HG02943 (cell line): ENCODE measurements at regions not wholly inside any gene's neighbourhood (a gene's known extent, or its start where the extent isn't known, plus 50 kb on each side); places are given as distances from the start of the nearest gene placed in this dataset.

ENCODE experiments used
- ATAC-seq: cut with Tn5 transposase; IDR thresholded peaks from one replicate; pipeline ENCODE4 v1.9.1; 2021; ENCODE audit warnings: mild to moderate bottlenecking, low read depth, moderate library complexity; ENCODE audit not compliant: unreplicated experiment

DNA sequence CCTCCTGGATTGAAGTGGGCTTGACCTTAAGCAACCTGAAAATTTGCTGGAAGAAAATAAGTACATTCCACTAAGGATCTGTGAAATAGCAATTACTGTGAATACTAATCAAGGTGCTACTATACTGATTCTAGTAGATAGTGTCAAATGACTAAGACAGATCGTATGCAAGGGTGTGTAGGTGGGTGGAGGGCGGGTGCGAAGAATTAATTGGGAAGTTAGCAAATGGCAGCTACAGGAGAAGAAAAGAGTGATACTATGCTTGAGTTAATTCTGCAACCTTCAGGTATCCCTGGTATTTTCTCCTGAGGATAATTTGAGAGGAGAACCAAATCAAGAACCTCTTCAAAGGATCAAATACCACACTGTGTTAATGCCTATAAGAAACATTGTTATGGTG, 501.9 kb downstream of the INHBA start:
- no peak for ATAC-seq

GRCh38 chr7:41199136-41199535, 503.8 kb downstream of the INHBA start:
- ATAC-seq = no peak

GRCh38 chr7:41198502-41198901, 504.4 kb downstream of the INHBA start:
- ATAC-seq = no peak

- no peak for ATAC-seq
Observed at GRCh38 chr7:41197769-41198168, 505.1 kb downstream of the INHBA start.

DNA sequence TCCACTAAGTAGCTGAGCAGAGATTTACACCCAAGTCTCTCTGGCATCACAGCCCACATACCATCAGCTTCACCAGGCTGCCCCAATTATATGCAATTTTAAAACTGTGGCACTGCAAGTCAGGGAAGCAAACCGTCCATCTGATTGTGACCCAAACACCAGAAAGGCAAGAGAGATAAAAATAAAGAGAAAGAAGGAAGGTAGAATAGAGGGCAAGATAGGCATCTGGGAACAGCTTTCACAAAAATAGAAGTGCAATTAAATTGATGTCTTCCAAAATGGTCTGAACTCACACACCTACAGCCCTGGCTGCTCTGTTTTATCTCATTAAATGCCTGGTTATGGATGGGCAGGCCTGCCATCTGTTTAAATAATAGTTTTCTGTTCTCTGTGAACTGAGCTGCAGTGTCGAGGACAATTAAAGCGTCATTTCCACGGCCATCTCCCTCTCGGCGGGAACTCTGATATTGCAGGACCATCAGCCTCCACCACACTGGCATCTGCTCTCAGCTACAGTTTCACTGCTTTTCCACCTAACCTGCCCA, 509.1 kb downstream of the INHBA start:
- no peak for ATAC-seq

DNA sequence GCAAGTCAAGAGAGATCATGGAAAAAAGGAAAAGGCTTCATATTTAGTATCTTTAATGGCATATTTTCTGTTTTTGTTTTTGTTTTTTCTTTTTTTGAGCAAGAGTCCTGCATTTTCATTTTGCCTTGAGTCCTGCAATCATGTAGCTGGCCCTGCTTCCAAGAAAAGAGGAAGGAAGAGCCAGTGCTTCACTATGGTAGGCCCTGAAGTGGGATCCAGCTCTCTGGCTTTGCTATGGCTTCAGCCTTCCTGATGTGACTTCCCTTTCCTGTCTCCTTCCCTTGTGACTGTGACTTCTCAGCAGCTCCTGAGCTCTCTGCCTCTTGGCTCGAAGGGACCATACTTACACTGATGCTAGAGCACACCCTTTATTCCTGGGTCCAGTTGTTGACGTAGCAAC, 512.3 kb downstream of the INHBA start:
- no peak for ATAC-seq

- ATAC-seq = no peak
Observed at GRCh38 chr7:41189866-41190265, 513.0 kb downstream of the INHBA start.

DNA sequence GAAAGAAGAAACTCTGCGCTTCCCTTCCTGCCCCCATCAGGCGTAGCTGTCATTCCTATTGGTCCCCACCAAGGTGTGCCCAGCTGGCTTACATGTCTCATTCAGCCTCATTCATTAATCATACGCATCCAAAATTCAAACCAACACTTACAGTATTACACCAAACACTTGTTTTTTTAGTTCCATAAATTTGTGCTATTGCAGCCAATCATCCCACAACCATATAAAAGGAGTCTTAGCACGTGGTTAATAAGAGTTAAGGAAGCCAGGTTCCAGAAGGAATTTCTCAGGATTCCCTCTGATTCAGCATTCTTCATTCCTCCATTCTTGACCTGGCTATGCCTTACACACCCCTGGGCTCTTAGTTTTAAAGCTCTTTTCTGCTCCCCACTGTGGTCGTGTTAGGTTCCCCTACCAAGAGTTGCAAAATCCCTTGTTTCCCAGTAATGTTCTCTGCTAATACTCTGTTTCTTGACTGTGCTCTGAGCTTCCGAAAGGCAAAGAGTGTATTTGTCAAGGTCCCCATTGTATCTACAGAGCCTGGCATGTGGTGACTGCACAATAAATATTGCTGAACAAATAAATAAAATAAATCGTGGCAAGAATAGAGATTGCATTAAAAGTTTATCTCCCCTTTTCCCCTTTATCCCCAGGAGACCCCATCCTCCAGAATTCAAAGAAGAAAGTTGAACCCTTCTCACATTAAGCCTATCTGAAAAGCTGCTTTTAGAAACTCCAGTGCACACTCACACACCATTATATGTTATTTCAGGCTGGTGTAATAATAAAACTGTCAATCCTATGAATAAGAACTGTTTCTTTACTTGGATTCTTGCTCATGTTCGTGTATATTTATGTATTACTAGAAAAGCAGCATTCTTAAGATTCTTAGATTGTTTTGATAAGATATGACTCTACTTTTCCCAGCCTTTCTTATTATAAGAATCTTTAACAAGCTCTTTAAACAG, 514.4 kb downstream of the INHBA start:
- ATAC-seq = no peak

GRCh38 chr7:41187322-41187721, 515.6 kb downstream of the INHBA start:
- ATAC-seq = no peak

DNA sequence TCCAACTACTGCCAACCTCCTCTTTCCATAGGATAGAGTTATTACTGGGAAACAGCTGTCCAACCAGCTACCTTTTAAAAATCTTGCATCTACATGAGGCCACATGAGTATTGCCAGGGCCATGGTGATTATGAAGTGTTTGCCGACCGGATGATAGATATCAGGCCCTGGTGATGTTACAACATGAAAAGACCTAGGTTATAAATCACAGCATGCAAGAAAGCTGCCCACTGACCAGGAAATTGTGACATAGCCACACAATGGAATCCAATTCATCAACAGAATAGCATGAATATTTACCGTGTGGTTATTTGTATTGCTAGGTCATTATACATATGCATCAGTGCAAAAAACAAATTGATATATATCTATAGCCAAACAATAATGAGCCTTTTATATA, 517.0 kb downstream of the INHBA start:
- no peak for ATAC-seq

- no peak for ATAC-seq
Observed at GRCh38 chr7:41183741-41184140, 519.1 kb downstream of the INHBA start.

DNA sequence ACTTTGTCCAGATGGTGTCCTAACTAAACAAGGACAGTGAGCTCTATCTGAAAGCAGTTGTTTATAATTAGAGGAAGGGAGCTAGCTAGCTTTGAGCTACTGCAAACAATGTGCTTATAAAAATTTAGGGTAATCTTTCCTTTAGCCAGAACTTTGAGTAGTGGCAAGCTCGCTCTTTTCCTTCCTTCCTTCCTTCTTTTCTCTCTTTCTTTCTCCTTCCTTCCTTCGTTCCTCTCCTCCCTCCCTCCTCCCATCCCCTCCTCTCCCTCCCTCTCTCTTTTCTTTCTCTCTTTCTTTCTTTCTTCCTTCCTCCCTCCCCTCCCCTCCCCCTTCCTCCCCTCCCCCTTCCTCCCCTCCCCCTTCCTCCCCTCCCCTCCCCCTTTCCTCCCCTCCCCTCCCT, 520.1 kb downstream of the INHBA start:
- ATAC-seq = no peak

GRCh38 chr7:41175435-41175834, 527.5 kb downstream of the INHBA start:
- no peak for ATAC-seq

DNA sequence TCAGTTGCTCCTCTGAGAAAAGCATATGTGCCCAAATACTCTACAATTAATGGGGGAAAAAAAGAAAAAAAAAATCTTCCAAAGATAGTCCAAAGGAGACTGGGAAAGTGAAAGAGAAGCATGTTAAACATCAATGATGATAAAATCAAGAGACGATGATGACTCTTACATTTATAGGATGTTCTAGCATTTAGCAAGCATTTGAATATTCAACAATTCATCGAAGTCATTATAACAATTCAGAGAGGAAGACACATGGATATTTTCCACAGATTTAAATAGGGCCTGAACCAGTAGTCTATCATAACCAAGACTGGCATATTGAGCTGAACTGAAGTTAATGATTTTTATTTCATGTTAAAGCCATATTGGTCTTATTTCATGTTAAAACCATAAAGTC, 528.4 kb downstream of the INHBA start:
- ATAC-seq = no peak

DNA sequence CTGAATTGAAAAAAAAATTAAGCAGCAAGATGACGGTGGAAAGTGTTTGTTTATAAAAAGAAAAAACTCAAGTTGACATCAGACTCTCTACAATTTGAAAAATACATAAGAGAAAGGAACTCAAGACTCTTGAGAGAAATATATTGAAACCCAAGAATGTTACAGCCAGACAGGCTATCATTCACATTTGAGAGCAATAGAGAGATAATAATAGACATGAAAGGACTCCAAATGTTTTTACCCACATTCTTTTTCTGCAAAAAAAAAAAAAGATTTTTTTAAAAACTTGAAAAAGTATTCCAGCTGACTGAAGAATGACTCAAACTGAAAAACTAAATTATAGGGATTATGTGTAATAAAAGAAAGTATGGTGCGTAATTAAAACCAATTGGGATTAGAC, 532.4 kb downstream of the INHBA start:
- no peak for ATAC-seq

- ATAC-seq = no peak
Observed at GRCh38 chr7:41169317-41169716, 533.6 kb downstream of the INHBA start.

GRCh38 chr7:41167836-41168235, 535.1 kb downstream of the INHBA start:
- no peak for ATAC-seq

GRCh38 chr7:41164440-41164839, 538.5 kb downstream of the INHBA start:
- no peak for ATAC-seq

DNA sequence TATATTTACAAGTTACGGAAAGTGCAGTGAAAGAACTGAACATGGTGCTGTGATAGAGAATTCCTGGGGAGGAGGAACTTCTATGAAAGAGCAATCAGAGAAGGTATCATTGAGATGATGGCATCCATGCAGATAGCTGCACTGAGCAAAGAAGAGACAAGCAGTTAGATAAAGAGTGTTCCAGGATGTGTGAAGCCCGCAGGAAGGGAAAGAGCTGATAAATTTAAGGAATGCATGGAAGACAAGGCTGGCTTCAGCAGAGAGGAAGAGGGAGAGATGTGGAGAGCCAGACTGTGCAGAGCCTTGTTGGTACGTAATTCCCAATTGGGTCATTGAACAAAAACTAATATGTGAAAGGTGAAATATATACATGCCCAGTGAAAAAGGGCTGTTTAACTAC, 538.9 kb downstream of the INHBA start:
- ATAC-seq = no peak

DNA sequence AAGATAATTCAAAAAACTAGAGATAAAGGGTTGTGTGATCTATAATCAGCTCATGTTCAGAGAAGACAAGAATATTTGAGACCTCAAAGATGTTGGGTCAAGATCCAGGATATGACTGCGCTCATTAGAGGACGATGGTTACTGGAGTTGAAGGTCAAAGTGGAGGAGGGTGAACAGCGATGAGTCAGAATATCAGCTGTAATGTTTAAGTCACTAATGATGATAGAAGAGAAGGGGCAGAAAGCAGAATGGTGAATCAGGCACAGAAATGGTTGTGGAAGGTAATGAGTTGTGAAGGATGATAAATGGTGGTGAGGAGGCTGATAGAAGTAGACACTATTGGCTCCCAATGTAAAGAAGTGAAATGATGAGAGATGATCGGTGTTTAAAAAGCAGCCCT, 540.3 kb downstream of the INHBA start:
- ATAC-seq = no peak

- no peak for ATAC-seq
Observed at GRCh38 chr7:41161041-41161587, 541.8 kb downstream of the INHBA start.

DNA sequence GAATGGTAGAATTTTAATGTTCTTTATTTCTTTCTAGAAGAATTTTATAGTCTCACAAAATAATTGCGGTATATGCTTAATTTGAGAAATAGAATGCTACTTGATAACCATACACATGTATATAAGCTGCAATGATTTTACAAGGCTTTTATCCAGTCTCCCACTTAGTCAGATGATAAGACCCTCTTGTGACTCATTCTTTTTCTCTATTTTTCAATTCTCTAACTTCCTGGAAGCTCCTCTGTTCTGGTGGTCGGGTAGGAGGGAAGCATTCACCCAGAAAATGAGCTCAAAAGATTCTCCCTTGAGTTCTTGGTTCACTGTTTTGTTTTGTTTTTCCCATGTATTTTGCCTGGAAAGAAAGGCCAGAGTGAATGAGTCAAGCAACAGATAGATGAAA, 546.6 kb downstream of the INHBA start:
- ATAC-seq = no peak
